ENCODE measurements at regions not wholly inside any gene's neighbourhood (a gene's known extent, or its start where the extent isn't known, plus 50 kb on each side); places are given as distances from the start of the nearest gene placed in this dataset.

DNA sequence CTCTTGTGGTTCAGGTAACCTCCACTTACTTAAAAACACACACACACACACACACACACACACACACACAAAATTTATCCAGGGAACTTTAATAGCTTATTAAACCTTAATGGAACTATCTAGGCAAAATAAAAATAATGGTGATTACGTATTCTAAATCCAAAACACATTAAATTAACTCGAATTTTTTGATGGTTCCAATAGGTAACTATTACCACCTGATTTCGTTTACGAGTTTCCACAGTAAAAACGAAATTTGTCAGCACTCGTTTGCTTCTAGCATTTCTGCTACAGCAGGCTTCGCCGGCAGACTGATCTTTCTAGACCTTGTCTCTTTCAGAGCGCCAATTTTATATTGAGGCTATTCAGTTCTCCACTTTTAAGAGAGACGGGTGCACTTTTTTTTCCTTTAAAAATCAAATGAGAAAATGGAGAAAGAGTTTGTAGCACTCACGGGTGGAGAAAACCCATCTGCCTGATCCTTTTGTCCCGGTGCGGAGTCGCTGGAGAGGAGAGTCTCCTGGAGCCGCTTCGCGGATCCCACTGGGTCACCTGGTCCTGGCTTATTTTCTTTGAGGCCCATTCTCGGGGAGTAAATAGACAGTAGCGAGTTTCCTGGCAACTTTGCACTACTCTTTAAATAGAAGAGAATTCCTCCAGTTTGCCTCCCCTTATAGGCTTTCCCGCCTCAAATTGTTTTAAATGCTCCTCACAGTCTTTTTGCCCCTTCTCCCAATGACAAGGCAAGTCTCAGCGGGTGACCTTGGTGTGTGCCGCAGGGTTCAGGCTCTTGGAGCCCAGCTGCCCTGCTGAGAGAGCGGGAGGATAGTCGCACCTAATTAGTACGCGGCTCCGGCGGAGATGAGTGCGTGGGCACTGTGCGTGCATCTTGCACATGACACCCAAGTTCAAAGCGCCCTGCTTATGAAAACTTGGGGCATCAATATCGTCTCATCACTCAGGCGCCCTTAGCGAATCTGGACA is 117.0 kb downstream of the KCNRG start:
- TF ChIP-seq, protein P1, sequence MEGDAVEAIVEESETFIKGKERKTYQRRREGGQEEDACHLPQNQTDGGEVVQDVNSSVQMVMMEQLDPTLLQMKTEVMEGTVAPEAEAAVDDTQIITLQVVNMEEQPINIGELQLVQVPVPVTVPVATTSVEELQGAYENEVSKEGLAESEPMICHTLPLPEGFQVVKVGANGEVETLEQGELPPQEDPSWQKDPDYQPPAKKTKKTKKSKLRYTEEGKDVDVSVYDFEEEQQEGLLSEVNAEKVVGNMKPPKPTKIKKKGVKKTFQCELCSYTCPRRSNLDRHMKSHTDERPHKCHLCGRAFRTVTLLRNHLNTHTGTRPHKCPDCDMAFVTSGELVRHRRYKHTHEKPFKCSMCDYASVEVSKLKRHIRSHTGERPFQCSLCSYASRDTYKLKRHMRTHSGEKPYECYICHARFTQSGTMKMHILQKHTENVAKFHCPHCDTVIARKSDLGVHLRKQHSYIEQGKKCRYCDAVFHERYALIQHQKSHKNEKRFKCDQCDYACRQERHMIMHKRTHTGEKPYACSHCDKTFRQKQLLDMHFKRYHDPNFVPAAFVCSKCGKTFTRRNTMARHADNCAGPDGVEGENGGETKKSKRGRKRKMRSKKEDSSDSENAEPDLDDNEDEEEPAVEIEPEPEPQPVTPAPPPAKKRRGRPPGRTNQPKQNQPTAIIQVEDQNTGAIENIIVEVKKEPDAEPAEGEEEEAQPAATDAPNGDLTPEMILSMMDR (IDR thresholded peaks at IDR 0.05 in 8 of 11, conservative IDR thresholded peaks at IDR 0.05 in 3 of 11): no peak
- TF ChIP-seq POLR2AphosphoS5 (IDR thresholded peaks at IDR 0.05): peak in 1 of 3 donors; percentile 19
- no peak for TF ChIP-seq POLR2A (IDR thresholded peaks at IDR 0.05)
